HFF-Myc (cell line): ENCODE measurements at regions not wholly inside any gene's neighbourhood (a gene's known extent, or its start where the extent isn't known, plus 50 kb on each side); places are given as distances from the start of the nearest gene placed in this dataset.

Source experiments
- DNase-seq: peaks from one replicate; pipeline ENCODE4 v3.0.0-alpha.2; 2011; ENCODE audit warnings: low read depth; ENCODE audit errors: extremely low read depth
- H3K4me3 ChIP-seq: replicated peaks from 2 replicates; pipeline ENCODE4 v1.5.1; 2011; ENCODE audit warnings: low read depth, mild to moderate bottlenecking, control low read depth, low read length
- CTCF ChIP-seq: IDR thresholded peaks from 2 replicates; pipeline ENCODE4 v1.5.1; 2012; ENCODE audit warnings: mild to moderate bottlenecking, low read depth, low read length, control low read depth; ENCODE audit errors: missing control alignments

- TF ChIP-seq CTCF, result no peak
- no peak for DNase-seq
- H3K4me3 ChIP-seq, result no peak overlapping the region
These were observed 167.5 kb upstream of the HTR2A start for GRCh38 chr13:47064381-47064780.

GRCh38 chr13:47049276-47049989, 152.6 kb upstream of the HTR2A start:
- no peak for TF ChIP-seq CTCF
- no peak for DNase-seq
- no peak overlapping the region for H3K4me3 ChIP-seq

- DNase-seq, result no peak
- no peak overlapping the region for H3K4me3 ChIP-seq
- no peak for TF ChIP-seq CTCF
These were observed 149.9 kb upstream of the HTR2A start for GRCh38 chr13:47046706-47047105.

GRCh38 chr13:47044842-47045241, 148.0 kb upstream of the HTR2A start:
- no peak overlapping the region for H3K4me3 ChIP-seq
- no peak for TF ChIP-seq CTCF
- DNase-seq, result no peak

GRCh38 chr13:47039106-47039505, 142.3 kb upstream of the HTR2A start:
- no peak for TF ChIP-seq CTCF
- no peak for DNase-seq
- H3K4me3 ChIP-seq, result no peak overlapping the region

GRCh38 chr13:47038188-47038587, 141.3 kb upstream of the HTR2A start:
- no peak for TF ChIP-seq CTCF

More at GRCh38 chr13:47038188-47038587, 141.3 kb upstream of the HTR2A start:
- DNase-seq, result no peak
- H3K4me3 ChIP-seq, result no peak overlapping the region
